ENCODE measurements at regions not wholly inside any gene's neighbourhood (a gene's known extent, or its start where the extent isn't known, plus 50 kb on each side); places are given as distances from the start of the nearest gene placed in this dataset.

DNA sequence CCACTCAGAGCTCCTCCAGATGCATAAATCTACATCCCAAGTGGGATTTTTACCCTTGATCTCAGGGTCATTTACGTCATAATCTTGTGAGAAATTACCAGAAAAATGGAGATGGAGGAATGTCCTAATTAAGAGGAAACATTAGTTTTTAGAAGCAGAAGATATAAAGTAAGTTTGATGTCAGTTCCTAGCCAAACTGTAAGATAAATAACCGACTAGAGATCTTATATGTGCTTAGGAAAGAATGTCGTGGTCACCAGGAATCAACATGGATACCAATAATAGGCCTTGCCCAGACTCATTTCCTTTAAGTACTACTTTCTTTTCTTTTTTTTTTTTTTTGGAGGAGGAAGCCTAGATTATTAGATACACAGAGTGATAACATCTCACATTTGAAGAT is 186.9 kb downstream of the UTRN start:
- TF ChIP-seq, protein P1, sequence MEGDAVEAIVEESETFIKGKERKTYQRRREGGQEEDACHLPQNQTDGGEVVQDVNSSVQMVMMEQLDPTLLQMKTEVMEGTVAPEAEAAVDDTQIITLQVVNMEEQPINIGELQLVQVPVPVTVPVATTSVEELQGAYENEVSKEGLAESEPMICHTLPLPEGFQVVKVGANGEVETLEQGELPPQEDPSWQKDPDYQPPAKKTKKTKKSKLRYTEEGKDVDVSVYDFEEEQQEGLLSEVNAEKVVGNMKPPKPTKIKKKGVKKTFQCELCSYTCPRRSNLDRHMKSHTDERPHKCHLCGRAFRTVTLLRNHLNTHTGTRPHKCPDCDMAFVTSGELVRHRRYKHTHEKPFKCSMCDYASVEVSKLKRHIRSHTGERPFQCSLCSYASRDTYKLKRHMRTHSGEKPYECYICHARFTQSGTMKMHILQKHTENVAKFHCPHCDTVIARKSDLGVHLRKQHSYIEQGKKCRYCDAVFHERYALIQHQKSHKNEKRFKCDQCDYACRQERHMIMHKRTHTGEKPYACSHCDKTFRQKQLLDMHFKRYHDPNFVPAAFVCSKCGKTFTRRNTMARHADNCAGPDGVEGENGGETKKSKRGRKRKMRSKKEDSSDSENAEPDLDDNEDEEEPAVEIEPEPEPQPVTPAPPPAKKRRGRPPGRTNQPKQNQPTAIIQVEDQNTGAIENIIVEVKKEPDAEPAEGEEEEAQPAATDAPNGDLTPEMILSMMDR (conservative IDR thresholded peaks at IDR 0.05; ENCODE audit: low read depth in 2 of 2), result no peak
- TF ChIP-seq EZH2phosphoT487 (IDR thresholded peaks at IDR 0.05; ENCODE audit: unreplicated experiment), result no peak
- no peak for TF ChIP-seq POLR2AphosphoS5 (IDR thresholded peaks at IDR 0.05; ENCODE audit: low read depth)
- TF ChIP-seq, protein P2, sequence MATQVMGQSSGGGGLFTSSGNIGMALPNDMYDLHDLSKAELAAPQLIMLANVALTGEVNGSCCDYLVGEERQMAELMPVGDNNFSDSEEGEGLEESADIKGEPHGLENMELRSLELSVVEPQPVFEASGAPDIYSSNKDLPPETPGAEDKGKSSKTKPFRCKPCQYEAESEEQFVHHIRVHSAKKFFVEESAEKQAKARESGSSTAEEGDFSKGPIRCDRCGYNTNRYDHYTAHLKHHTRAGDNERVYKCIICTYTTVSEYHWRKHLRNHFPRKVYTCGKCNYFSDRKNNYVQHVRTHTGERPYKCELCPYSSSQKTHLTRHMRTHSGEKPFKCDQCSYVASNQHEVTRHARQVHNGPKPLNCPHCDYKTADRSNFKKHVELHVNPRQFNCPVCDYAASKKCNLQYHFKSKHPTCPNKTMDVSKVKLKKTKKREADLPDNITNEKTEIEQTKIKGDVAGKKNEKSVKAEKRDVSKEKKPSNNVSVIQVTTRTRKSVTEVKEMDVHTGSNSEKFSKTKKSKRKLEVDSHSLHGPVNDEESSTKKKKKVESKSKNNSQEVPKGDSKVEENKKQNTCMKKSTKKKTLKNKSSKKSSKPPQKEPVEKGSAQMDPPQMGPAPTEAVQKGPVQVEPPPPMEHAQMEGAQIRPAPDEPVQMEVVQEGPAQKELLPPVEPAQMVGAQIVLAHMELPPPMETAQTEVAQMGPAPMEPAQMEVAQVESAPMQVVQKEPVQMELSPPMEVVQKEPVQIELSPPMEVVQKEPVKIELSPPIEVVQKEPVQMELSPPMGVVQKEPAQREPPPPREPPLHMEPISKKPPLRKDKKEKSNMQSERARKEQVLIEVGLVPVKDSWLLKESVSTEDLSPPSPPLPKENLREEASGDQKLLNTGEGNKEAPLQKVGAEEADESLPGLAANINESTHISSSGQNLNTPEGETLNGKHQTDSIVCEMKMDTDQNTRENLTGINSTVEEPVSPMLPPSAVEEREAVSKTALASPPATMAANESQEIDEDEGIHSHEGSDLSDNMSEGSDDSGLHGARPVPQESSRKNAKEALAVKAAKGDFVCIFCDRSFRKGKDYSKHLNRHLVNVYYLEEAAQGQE (IDR thresholded peaks at IDR 0.05; ENCODE audit: unreplicated experiment), result no peak
- TF ChIP-seq EZH2 (IDR thresholded peaks at IDR 0.05; ENCODE audit: low read depth, unreplicated experiment), result no peak
- no peak for TF ChIP-seq ETS1 (IDR thresholded peaks at IDR 0.05)
- no peak for TF ChIP-seq JUNB (IDR thresholded peaks at IDR 0.05; ENCODE audit: unreplicated experiment)

Data from GM23338 (cell line).